AG09309 (cell line): ENCODE measurements at regions not wholly inside any gene's neighbourhood (a gene's known extent, or its start where the extent isn't known, plus 50 kb on each side); places are given as distances from the start of the nearest gene placed in this dataset.
"Not testable (repeated sequence)": the region's sequence is repeated elsewhere in the genome, so short reads cannot be mapped to it uniquely, and the experiment has no call there.

Source experiments
- DNase-seq: peaks from one replicate; pipeline ENCODE4 v3.0.0-alpha.2; 2010; ENCODE audit warnings: low read depth
- H3K4me3 ChIP-seq: 2 replicates; pipeline ENCODE4 v1.5.1; 2011; ENCODE audit warnings: mild to moderate bottlenecking, low read depth, low read length, moderate library complexity; ENCODE audit not compliant: control insufficient read depth
- CTCF ChIP-seq: IDR thresholded peaks from 2 replicates; pipeline ENCODE4 v1.5.1; 2011; ENCODE audit warnings: mild to moderate bottlenecking, low read depth, low read length, inconsistent platforms; ENCODE audit not compliant: insufficient read depth, control insufficient read depth; ENCODE audit errors: missing control alignments

- no peak for TF ChIP-seq CTCF
- no peak for DNase-seq
- H3K4me3 ChIP-seq: no peak overlapping the region
Measured at GRCh38 chr9:22817181-22817580, 370.6 kb downstream of the DMRTA1 start.

GRCh38 chr9:22829236-22829635 lies 382.6 kb downstream of the DMRTA1 start:
- TF ChIP-seq CTCF: no peak
- H3K4me3 ChIP-seq: no peak overlapping the region
- DNase-seq: no peak

- no peak overlapping the region for H3K4me3 ChIP-seq
- no peak for TF ChIP-seq CTCF
- no peak for DNase-seq
Measured at GRCh38 chr9:22838266-22838665, 391.6 kb downstream of the DMRTA1 start.

GRCh38 chr9:22840641-22841040 lies 394.0 kb downstream of the DMRTA1 start:
- DNase-seq: no peak
- no peak for TF ChIP-seq CTCF
- H3K4me3 ChIP-seq: no peak overlapping the region

- DNase-seq, H3K4me3 ChIP-seq: not testable (repeated sequence)
Measured at GRCh38 chr9:22845243-22845642, 398.6 kb downstream of the DMRTA1 start.

GRCh38 chr9:22855980-22856379 lies 409.4 kb downstream of the DMRTA1 start:
- no peak overlapping the region for H3K4me3 ChIP-seq
- no peak for DNase-seq
- TF ChIP-seq CTCF: no peak

GRCh38 chr9:22857316-22857715 lies 410.7 kb downstream of the DMRTA1 start:
- no peak for DNase-seq
- no peak for TF ChIP-seq CTCF
- H3K4me3 ChIP-seq: no peak overlapping the region
